Glomerular visceral epithelial cell (primary cell): ENCODE measurements at regions not wholly inside any gene's neighbourhood (a gene's known extent, or its start where the extent isn't known, plus 50 kb on each side); places are given as distances from the start of the nearest gene placed in this dataset.
A peak's percentile ranks its signal among the peaks of the same experiment; 100 is the strongest.
"Not testable (repeated sequence)": the region's sequence is repeated elsewhere in the genome, so short reads cannot be mapped to it uniquely, and the experiment has no call there.

ENCODE experiments used
- DNase-seq: peaks from one replicate; pipeline ENCODE4 v3.0.0-alpha.2; 2016; ENCODE audit errors: extremely low spot score

DNA sequence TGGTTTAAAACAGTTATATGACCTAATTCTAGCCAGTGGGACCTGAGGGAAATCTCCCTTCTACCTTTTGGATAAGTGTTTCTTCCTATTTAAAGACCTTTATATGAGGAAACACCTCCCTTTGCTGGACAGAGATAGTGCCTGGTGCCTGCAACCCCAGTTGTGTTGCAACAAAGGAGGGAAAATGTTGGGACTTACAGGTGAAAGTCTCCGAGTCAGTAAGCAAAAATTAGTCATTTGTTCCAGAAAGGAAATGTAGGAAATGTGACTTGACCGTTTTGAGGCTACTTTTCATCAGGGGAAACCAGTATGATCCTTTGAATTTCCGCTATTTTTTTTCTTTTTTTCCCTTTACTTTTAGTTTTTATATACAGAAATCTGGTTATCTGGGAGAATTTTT, 165.5 kb downstream of the DKK1 start:
- DNase-seq, result no peak

DNA sequence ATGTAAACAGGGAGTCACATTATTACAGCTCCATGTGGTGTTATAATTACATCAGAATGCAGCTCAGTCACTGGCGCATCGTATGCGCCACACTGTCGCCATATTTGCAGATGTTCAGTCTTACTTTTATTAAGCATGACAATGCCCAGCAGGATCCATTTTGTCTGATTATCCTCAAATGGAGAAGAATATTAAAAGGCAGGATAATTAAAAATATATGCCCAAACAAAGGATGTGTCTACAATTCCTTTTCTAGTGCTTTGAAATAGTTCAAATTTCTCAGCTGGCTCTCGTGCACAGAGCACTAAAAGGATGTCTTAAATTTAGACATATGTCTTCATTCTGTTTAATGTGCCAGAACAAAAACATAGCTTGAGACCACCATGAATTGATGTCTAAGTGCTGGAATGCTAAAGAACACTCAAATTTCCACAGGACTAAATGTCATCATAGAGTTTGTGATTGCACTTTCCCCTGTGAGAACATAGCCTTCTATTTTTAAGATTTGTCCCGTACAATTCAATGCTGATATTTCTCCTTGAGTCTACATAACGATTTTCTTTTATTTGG, 168.0 kb downstream of the DKK1 start:
- no peak for DNase-seq

GRCh38 chr10:52483587-52483986, 169.5 kb downstream of the DKK1 start:
- DNase-seq, result no peak

GRCh38 chr10:52484206-52485065, 170.4 kb downstream of the DKK1 start:
- no peak for DNase-seq

GRCh38 chr10:52485462-52485861, 171.4 kb downstream of the DKK1 start:
- DNase-seq, result no peak

- DNase-seq, result peak; percentile 79
These were observed 172.9 kb downstream of the DKK1 start for GRCh38 chr10:52486840-52487611.

DNA sequence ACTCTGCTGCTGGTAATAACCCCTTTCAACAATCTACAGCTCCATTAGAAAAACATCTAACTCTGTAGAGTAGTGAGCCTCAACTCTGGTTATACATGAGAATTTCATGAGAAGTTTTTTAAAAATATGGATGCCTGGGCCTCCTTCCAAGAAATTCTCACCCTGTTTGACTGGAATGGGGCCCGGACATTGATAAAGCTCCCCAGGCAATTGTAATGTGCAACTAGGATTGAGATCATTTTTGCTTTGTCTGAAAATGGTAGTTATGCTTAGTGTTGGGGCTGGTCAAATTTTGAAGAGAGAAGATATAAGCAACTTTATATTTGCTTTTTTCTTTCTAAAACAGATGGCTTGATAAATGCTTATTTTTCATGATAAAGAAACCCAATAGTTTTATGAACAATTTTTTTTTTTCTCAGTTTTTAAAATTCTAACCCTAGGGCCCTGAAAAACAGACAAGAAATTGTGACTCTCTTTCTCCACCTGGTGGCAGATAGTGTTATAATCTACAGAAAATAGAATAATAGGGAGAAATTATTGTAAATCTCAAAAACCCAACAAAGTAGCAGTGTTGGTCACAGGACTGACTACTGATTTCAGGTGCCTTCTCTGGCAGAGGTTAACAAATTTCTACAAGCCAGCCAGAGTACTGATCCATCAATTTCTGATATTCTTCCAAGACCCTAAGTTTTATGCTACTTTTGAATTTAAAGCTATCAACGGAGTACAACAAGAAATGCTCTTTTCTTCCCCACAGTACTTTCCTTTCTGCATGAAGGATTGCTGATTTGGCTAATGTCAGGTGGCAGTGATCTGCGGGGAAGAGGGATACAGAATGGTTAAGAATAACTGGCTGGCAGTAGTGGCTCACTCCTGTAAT, 174.8 kb downstream of the DKK1 start:
- DNase-seq, result peak; percentile 48

DNA sequence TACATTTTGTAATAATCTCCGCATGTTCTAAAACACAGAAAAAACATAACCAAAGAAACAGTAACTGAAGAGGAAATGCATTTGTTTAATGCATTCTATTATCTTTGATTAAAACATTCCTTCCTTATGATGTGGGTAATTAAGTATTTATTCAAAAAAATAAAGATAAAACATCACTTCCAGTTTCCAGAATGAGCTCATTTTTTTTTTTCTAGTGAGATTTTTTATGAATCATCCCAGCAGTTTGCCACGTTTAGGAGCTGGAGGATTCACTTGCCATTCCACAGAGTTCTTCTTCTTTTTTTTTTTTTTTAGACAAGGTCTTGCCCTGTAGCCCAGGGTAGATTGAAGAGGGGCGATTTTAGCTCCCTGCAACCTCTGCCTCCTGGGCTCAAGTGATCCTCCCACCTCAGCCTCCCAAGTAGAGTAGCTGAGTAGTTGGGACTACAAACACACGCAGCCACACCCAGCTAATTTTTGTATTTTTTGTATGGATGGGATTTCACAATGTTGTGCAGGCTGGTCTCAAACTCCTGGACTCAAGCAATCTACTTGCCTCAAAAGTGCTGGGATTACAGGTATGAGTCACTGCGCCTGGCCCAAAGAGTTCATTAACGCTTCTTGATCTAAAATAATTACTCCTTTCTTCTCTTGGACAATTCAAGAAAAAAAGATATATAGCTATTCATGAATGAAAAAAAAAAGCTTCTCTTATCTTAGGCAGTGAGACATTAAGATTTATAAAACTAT, 177.3 kb downstream of the DKK1 start:
- no peak for DNase-seq

DNA sequence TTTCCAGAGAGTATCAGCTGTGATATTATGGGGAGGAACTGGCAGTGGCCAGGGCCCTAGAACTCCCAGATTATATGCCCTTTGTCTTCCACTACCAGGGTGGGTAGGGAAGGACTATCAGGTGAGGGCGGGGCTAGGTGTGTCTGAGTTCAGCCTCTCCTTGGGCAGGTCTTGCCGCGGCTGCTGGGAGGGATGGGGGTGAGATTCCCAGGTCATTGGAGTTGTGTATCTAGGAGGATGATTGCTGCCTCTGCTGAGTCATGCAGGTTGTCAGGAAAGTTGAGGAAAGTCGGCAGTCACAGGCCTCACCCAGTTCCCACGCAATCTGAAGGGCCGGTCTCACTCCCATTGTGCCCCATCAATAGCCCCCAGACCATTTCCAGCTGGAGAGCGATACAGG, 185.2 kb downstream of the DKK1 start:
- DNase-seq, result no peak

GRCh38 chr10:52500476-52500875, 186.4 kb downstream of the DKK1 start:
- DNase-seq, result no peak

DNA sequence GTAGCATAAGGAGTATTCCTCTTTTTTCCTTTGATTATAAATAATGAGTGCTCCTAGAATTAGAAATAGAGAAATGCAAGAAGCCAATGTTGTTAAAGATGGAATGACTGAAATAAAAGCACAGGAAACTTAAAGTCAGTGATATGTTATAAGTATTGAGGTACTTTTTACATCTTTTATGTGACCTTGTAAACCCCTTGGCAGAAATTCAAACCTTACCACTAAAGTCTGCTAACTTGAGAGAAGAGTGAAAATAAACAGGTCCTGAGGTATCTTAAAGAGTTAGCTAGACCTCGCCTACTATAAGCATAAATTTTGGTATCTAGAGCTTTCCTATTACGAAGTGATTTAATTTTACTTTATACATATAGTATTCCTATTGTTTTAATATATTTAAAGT, 188.2 kb downstream of the DKK1 start:
- DNase-seq, result no peak

- not testable (repeated sequence) for DNase-seq
These were observed 191.3 kb downstream of the DKK1 start for GRCh38 chr10:52505341-52505740.

- no peak for DNase-seq
These were observed 200.4 kb downstream of the DKK1 start for GRCh38 chr10:52514481-52514880.

- DNase-seq, result no peak
These were observed 202.9 kb downstream of the DKK1 start for GRCh38 chr10:52517012-52517411.

DNA sequence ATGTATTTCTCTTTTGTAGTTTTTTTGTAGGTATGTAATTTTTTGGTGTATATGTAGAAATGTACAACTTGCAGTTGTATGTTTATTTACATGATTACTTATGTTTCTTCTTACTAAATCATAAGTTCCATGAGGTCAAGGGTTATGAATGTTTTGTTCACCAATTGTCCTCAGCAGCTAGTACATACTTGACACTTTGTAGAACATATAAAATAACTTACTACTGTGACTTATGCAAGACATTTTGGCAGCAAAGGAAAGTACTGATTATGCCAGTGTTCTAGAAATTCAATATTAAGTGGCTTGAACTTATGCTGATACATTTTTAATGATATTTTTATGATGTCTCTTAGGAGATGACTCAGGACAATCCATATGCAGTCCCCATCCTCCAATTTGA, 209.6 kb downstream of the DKK1 start:
- no peak for DNase-seq

GRCh38 chr10:52525761-52526160, 211.7 kb downstream of the DKK1 start:
- DNase-seq, result no peak

GRCh38 chr10:52526251-52526823, 212.3 kb downstream of the DKK1 start:
- DNase-seq, result no peak

DNA sequence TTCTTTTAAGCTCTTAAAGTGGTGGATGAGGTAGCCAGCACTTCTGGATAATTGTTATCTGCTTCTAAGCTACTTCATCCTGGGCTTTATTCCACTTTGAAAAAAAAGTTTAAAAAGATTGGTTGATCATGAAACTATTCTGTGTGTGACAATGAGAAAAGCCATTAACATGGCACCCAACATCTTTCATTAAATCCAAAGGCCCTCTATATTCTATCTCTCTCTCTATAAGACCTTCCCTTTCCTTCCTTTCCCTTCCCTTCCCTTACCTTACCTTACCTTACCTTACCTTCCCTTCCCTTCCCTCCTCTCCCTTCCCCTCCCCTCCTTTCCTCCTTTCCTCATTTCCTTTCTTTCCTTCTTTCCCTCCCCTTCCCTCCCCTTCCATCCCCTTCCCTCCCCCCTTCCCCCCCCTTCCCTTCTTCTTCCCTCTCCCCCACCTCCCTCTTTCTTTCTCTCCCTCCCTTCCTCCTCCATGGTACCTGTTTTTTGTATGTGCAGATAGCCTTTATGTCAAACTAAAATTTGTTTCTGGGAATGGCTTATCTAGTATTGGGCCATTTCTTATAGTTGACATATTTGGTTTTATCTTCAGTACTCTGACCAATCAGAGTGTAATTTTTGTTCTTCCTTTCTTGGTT, 218.7 kb downstream of the DKK1 start:
- no peak for DNase-seq

- no peak for DNase-seq
These were observed 219.9 kb downstream of the DKK1 start for GRCh38 chr10:52533986-52534385.

GRCh38 chr10:52539463-52539862, 225.4 kb downstream of the DKK1 start:
- DNase-seq, result peak; percentile 71
